ENCODE measurements at regions not wholly inside any gene's neighbourhood (a gene's known extent, or its start where the extent isn't known, plus 50 kb on each side); places are given as distances from the start of the nearest gene placed in this dataset.

- Histone ChIP-seq H3K4me3 (ENCODE audit: low read depth, low read length) (no peak overlapping the region), H3K36me3 (ENCODE audit: control insufficient read depth, insufficient read depth, low read length) (no peaks in the 10 kb centered on the region), H3K27me3 (ENCODE audit: control insufficient read depth, insufficient read depth, low read length) (no peaks in the 10 kb centered on the region)
- no peak for TF ChIP-seq CTCF (IDR thresholded peaks at IDR 0.05; ENCODE audit: insufficient read depth, low read length, poor library complexity, severe bottlenecking)
- DNase-seq (ENCODE audit: low read depth) = no peak
Observed at GRCh38 chr2:185360776-185361175, 377.8 kb upstream of the FSIP2 start.

GRCh38 chr2:185372188-185372587, 366.4 kb upstream of the FSIP2 start:
- no peak for DNase-seq (ENCODE audit: low read depth)
- no peaks in the 10 kb centered on the region for H3K27me3 ChIP-seq (ENCODE audit: control insufficient read depth, insufficient read depth, low read length)
- H3K4me3 ChIP-seq (ENCODE audit: low read depth, low read length) = no peak overlapping the region
- no peaks in the 10 kb centered on the region for H3K36me3 ChIP-seq (ENCODE audit: control insufficient read depth, insufficient read depth, low read length)
- no peak for TF ChIP-seq CTCF (IDR thresholded peaks at IDR 0.05; ENCODE audit: insufficient read depth, low read length, poor library complexity, severe bottlenecking)

GRCh38 chr2:185373229-185373628, 365.4 kb upstream of the FSIP2 start:
- DNase-seq (ENCODE audit: low read depth) = no peak
- no peaks in the 10 kb centered on the region for H3K36me3 ChIP-seq (ENCODE audit: control insufficient read depth, insufficient read depth, low read length)
- TF ChIP-seq CTCF (IDR thresholded peaks at IDR 0.05; ENCODE audit: insufficient read depth, low read length, poor library complexity, severe bottlenecking) = no peak

GRCh38 chr2:185374878-185375277, 363.7 kb upstream of the FSIP2 start:
- no peak for TF ChIP-seq CTCF (IDR thresholded peaks at IDR 0.05; ENCODE audit: insufficient read depth, low read length, poor library complexity, severe bottlenecking)
- H3K36me3 ChIP-seq (ENCODE audit: control insufficient read depth, insufficient read depth, low read length) = no peaks in the 10 kb centered on the region
- no peak overlapping the region for H3K4me3 ChIP-seq (ENCODE audit: low read depth, low read length)
- no peaks in the 10 kb centered on the region for H3K27me3 ChIP-seq (ENCODE audit: control insufficient read depth, insufficient read depth, low read length)
- no peak for DNase-seq (ENCODE audit: low read depth)

More at GRCh38 chr2:185373229-185373628, 365.4 kb upstream of the FSIP2 start:
- Histone ChIP-seq H3K4me3 (ENCODE audit: low read depth, low read length) (no peak overlapping the region), H3K27me3 (ENCODE audit: control insufficient read depth, insufficient read depth, low read length) (no peaks in the 10 kb centered on the region)

- H3K36me3 ChIP-seq (ENCODE audit: control insufficient read depth, insufficient read depth, low read length) = no peaks in the 10 kb centered on the region
- DNase-seq (ENCODE audit: low read depth) = no peak
Observed at GRCh38 chr2:185375731-185376130, 362.9 kb upstream of the FSIP2 start.

More at GRCh38 chr2:185375731-185376130, 362.9 kb upstream of the FSIP2 start:
- no peak for TF ChIP-seq CTCF (IDR thresholded peaks at IDR 0.05; ENCODE audit: insufficient read depth, low read length, poor library complexity, severe bottlenecking)
- Histone ChIP-seq H3K4me3 (ENCODE audit: low read depth, low read length) (no peak overlapping the region), H3K27me3 (ENCODE audit: control insufficient read depth, insufficient read depth, low read length) (no peaks in the 10 kb centered on the region)

Data from kidney epithelial cell (primary cell).